VCaP (cell line): ENCODE measurements at regions not wholly inside any gene's neighbourhood (a gene's known extent, or its start where the extent isn't known, plus 50 kb on each side); places are given as distances from the start of the nearest gene placed in this dataset.

Experiments used
- H3K27ac ChIP-seq: fragments of 450-650 bp; 2 replicates; pipeline ENCODE4 v1.5.1; 2017
- CTCF ChIP-seq: fragments of 450-650 bp; conservative IDR thresholded peaks from 2 replicates; pipeline ENCODE4 v1.5.1; 2017; ENCODE audit warnings: mild to moderate bottlenecking, moderate library complexity

- TF ChIP-seq CTCF: no peak
- H3K27ac ChIP-seq: no peak overlapping the region
These were observed 285.1 kb downstream of the RBM43 start for GRCh38 chr2:150976604-150977003.

GRCh38 chr2:150974864-150975263 is 286.8 kb downstream of the RBM43 start:
- H3K27ac ChIP-seq: no peak overlapping the region
- TF ChIP-seq CTCF: no peak

GRCh38 chr2:150974234-150974633 is 287.4 kb downstream of the RBM43 start:
- TF ChIP-seq CTCF: no peak
- no peak overlapping the region for H3K27ac ChIP-seq

- no peak for TF ChIP-seq CTCF
- H3K27ac ChIP-seq: no peak overlapping the region
These were observed 289.8 kb downstream of the RBM43 start for GRCh38 chr2:150971910-150972309.

- no peak for TF ChIP-seq CTCF
- no peak overlapping the region for H3K27ac ChIP-seq
These were observed 298.3 kb downstream of the RBM43 start for GRCh38 chr2:150963336-150963735.

GRCh38 chr2:150955231-150955630 is 306.4 kb downstream of the RBM43 start:
- no peak for TF ChIP-seq CTCF
- no peak overlapping the region for H3K27ac ChIP-seq

GRCh38 chr2:150946831-150947230 is 314.8 kb downstream of the RBM43 start:
- TF ChIP-seq CTCF: no peak
- no peak overlapping the region for H3K27ac ChIP-seq

GRCh38 chr2:150944315-150944714 is 317.3 kb downstream of the RBM43 start:
- no peak for TF ChIP-seq CTCF
- no peak overlapping the region for H3K27ac ChIP-seq
